ENCODE measurements at regions not wholly inside any gene's neighbourhood (a gene's known extent, or its start where the extent isn't known, plus 50 kb on each side); places are given as distances from the start of the nearest gene placed in this dataset.

DNA sequence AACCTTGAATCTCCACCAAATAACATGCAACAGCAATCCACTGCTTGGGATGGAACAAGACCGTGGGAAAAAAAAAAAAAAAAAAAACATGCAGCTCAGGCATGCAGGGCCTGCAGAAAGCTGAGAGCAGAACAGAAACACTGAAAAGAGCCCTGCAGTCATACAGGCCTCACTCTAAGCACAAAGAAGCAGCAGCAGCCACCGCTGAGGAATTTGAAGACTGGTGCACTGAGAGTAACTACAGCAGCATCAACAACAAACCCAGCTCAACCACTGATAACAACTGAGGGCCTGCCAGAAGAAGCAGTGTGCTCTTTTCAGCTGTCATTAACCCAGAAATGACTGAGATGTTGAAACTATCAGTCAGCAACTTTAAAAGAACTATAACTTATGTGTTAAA lies 354.7 kb upstream of the TMTC1 start:
- TF ChIP-seq, protein P1, sequence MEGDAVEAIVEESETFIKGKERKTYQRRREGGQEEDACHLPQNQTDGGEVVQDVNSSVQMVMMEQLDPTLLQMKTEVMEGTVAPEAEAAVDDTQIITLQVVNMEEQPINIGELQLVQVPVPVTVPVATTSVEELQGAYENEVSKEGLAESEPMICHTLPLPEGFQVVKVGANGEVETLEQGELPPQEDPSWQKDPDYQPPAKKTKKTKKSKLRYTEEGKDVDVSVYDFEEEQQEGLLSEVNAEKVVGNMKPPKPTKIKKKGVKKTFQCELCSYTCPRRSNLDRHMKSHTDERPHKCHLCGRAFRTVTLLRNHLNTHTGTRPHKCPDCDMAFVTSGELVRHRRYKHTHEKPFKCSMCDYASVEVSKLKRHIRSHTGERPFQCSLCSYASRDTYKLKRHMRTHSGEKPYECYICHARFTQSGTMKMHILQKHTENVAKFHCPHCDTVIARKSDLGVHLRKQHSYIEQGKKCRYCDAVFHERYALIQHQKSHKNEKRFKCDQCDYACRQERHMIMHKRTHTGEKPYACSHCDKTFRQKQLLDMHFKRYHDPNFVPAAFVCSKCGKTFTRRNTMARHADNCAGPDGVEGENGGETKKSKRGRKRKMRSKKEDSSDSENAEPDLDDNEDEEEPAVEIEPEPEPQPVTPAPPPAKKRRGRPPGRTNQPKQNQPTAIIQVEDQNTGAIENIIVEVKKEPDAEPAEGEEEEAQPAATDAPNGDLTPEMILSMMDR (conservative IDR thresholded peaks at IDR 0.05; ENCODE audit: low read depth, low read length), result no peak
- no peak for TF ChIP-seq BHLHE40 (IDR thresholded peaks at IDR 0.05; ENCODE audit: low read depth, low read length)
- TF ChIP-seq RCOR1 (IDR thresholded peaks at IDR 0.05; ENCODE audit: insufficient replicate concordance, low read length), result no peak
- TF ChIP-seq RAD21 (IDR thresholded peaks at IDR 0.05; ENCODE audit: low read length), result no peak
- TF ChIP-seq MAFK (IDR thresholded peaks at IDR 0.05; ENCODE audit: low read depth, low read length), result no peak
- TF ChIP-seq CEBPB (IDR thresholded peaks at IDR 0.05; ENCODE audit: low read depth, low read length), result no peak
- TF ChIP-seq POLR2A (IDR thresholded peaks at IDR 0.05; ENCODE audit: low read depth, low read length), result no peak
